ENCODE measurements at regions not wholly inside any gene's neighbourhood (a gene's known extent, or its start where the extent isn't known, plus 50 kb on each side); places are given as distances from the start of the nearest gene placed in this dataset.

- intact Hi-C loops (cut with DNase I), result no loop called here
- Histone ChIP-seq H3K4me3 (no peak overlapping the region), H3K27me3 (no peaks in the 10 kb centered on the region), H3K36me3 (no peaks in the 10 kb centered on the region), H3K9me3 (no peaks in the 10 kb centered on the region), H3K4me1 (peaks cover 0 to 5% (median 0%) of the 10 kb centered on the region in 4 donors), H3K27ac (peak overlapping the region in 2 of 4 donors; percentile 19 to 43)
- 89 to 93% methylated on average over 5 of the region's 5 CpGs for WGBS, 2 donors
- TF ChIP-seq EP300 (IDR thresholded peaks at IDR 0.05) (no peak), CTCF (IDR thresholded peaks at IDR 0.05) (no peak), POLR2A (IDR thresholded peaks at IDR 0.05) (no peak), POLR2AphosphoS5 (IDR thresholded peaks at IDR 0.05) (no peak)
- DNase-seq, result no peak
These were observed 125.2 kb upstream of the MKLN1 start for GRCh38 chr7:131202451-131202850.

- H3K27me3 ChIP-seq, result no peaks in the 10 kb centered on the region
- intact Hi-C loops (cut with DNase I), result no loop called here
- TF ChIP-seq POLR2A (IDR thresholded peaks at IDR 0.05) (no peak), POLR2AphosphoS5 (IDR thresholded peaks at IDR 0.05) (peak in 1 of 4 donors; percentile 20)
- H3K27ac ChIP-seq, result peak overlapping the region in 3 of 4 donors; percentile 19 to 47 (median 43)
- no peaks in the 10 kb centered on the region for H3K9me3 ChIP-seq
- DNase-seq, result peak; percentile 78
- peaks cover 0 to 5% (median 0%) of the 10 kb centered on the region in 4 donors for H3K4me1 ChIP-seq
- 86 to 89% methylated on average over 5 of the region's 5 CpGs for WGBS, 2 donors
- H3K4me3 ChIP-seq, result no peak overlapping the region
- H3K36me3 ChIP-seq, result no peaks in the 10 kb centered on the region
These were observed 124.2 kb upstream of the MKLN1 start for GRCh38 chr7:131203291-131203976.

GRCh38 chr7:131208777-131209176 is 118.9 kb upstream of the MKLN1 start:
- TF ChIP-seq EP300 (IDR thresholded peaks at IDR 0.05) (no peak), CTCF (IDR thresholded peaks at IDR 0.05) (no peak), POLR2A (IDR thresholded peaks at IDR 0.05) (no peak)
- intact Hi-C loops (cut with DNase I), result no loop called here
- Histone ChIP-seq H3K36me3 (no peaks in the 10 kb centered on the region), H3K4me3 (no peak overlapping the region), H3K4me1 (peaks cover 0 to 22% (median 12%) of the 10 kb centered on the region in 4 donors), H3K27me3 (no peaks in the 10 kb centered on the region), H3K27ac (no peak overlapping the region), H3K9me3 (no peaks in the 10 kb centered on the region)
- 71 to 81% methylated on average over 3 of the region's 3 CpGs for WGBS, 2 donors
- no peak for DNase-seq

- no peaks in the 10 kb centered on the region for H3K36me3 ChIP-seq
- no peak for DNase-seq
- H3K27ac ChIP-seq, result peak overlapping the region in 2 of 4 donors; percentile 17 to 52
- H3K4me3 ChIP-seq, result no peak overlapping the region
- H3K27me3 ChIP-seq, result no peaks in the 10 kb centered on the region
- H3K9me3 ChIP-seq, result no peaks in the 10 kb centered on the region
- 49 to 83% methylated on average over 2 of the region's 2 CpGs for WGBS, 2 donors
- H3K4me1 ChIP-seq, result peaks cover 0 to 22% (median 12%) of the 10 kb centered on the region in 4 donors
- intact Hi-C loops (cut with DNase I), result no loop called here
- no peak for TF ChIP-seq CTCF (IDR thresholded peaks at IDR 0.05)
- no peak for TF ChIP-seq EP300 (IDR thresholded peaks at IDR 0.05)
- TF ChIP-seq POLR2A (IDR thresholded peaks at IDR 0.05), result no peak
- TF ChIP-seq POLR2AphosphoS5 (IDR thresholded peaks at IDR 0.05), result no peak
These were observed 117.1 kb upstream of the MKLN1 start for GRCh38 chr7:131210618-131211017.

- no peaks in the 10 kb centered on the region for H3K9me3 ChIP-seq
- intact Hi-C loops (cut with DNase I), result no loop called here
- no peak overlapping the region for H3K4me3 ChIP-seq
- 92 to 100% methylated on average over 1 of the region's 1 CpG for WGBS, 2 donors
- peak overlapping the region in 3 of 4 donors; percentile 41 to 63 (median 41) for H3K27ac ChIP-seq
- no peaks in the 10 kb centered on the region for H3K36me3 ChIP-seq
- no peaks in the 10 kb centered on the region for H3K27me3 ChIP-seq
- TF ChIP-seq POLR2A (IDR thresholded peaks at IDR 0.05) (no peak), POLR2AphosphoS5 (IDR thresholded peaks at IDR 0.05) (peak; percentile 53 to 83 (median 60)), CTCF (IDR thresholded peaks at IDR 0.05) (no peak), EP300 (IDR thresholded peaks at IDR 0.05) (peak; percentile 47 to 95 (median 75))
- no peak for DNase-seq
- H3K4me1 ChIP-seq, result peaks cover 0 to 22% (median 12%) of the 10 kb centered on the region in 4 donors
These were observed 116.2 kb upstream of the MKLN1 start for GRCh38 chr7:131211500-131211899.

Measured in sigmoid colon (tissue), 6 donors.